ENCODE measurements at regions not wholly inside any gene's neighbourhood (a gene's known extent, or its start where the extent isn't known, plus 50 kb on each side); places are given as distances from the start of the nearest gene placed in this dataset.

DNA sequence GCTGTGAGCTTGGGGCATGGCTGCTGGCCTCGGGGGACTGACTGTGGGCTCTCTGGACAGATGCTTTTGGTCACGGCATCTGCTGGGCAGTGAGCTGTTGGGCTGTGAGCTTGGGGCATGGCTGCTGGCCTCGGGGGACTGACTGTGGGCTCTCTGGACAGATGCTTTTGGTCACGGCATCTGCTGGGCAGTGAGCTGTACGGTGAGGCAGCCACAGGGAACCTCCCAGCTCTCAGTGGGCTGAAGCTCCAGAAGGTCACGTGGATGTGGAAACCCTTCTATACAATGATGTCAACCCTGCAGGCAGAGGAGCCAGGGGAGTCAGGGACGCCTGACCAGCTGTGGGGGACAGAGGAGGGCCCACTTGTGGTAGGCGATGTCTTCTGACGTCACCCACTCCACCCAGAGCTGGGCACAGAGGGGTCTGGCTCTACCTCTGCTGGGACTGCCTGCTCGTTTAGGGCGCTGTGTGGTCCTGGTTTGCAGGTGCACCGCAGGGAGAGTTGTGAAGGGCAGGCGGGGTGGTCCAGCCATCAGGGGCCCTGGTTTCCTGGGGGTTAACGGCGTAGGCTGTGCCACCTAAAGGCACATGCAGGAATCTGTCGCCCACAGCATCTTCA lies 1331.3 kb downstream of the BRD1 start:
- Histone ChIP-seq H3K9me3 (ENCODE audit: low read depth) (no peaks in the 10 kb centered on the region), H2AFZ (no peak overlapping the region), H3K27ac (no peak overlapping the region), H3K4me2 (ENCODE audit: unreplicated experiment) (no peak overlapping the region), H3K9ac (no peak overlapping the region), H3K4me1 (ENCODE audit: insufficient read depth) (no peaks in the 10 kb centered on the region), H3K27me3 (replicated peaks; ENCODE audit: insufficient read depth) (0 out of 2 replicates have a peak, but pooled peaks cover 4% of the 10 kb centered on the region), H3K9me2 (ENCODE audit: insufficient read depth) (no peaks in the 10 kb centered on the region), H3K79me2 (ENCODE audit: insufficient read depth) (no peaks in the 10 kb centered on the region), H4K20me1 (ENCODE audit: insufficient read depth) (no peaks in the 10 kb centered on the region), H3K4me3 (no peak overlapping the region), H3K36me3 (ENCODE audit: low read depth) (no peaks in the 10 kb centered on the region), H3F3A (ENCODE audit: insufficient read depth) (no peaks in the 10 kb centered on the region)
- peak; percentile 41 for DNase-seq
- in situ Hi-C loops (cut with MboI), result loop anchor here (25.0 kb wide), 1 partner anchor 1659 kb away; no protein-coding TSS in a partner anchor
- TF ChIP-seq EZH2phosphoT487 (IDR thresholded peaks at IDR 0.05; ENCODE audit: insufficient read depth, low read depth) (no peak), EZH2 (IDR thresholded peaks at IDR 0.05; ENCODE audit: insufficient read depth, poor library complexity, severe bottlenecking) (no peak)
- 50 to 54% methylated on average over 16 of the region's 16 CpGs for WGBS, 2 experiments (ENCODE audit: low coverage in 1 of 2, low lambda C conversion rate in 2 of 2, missing lambda C conversion rate in 2 of 2)

DNA sequence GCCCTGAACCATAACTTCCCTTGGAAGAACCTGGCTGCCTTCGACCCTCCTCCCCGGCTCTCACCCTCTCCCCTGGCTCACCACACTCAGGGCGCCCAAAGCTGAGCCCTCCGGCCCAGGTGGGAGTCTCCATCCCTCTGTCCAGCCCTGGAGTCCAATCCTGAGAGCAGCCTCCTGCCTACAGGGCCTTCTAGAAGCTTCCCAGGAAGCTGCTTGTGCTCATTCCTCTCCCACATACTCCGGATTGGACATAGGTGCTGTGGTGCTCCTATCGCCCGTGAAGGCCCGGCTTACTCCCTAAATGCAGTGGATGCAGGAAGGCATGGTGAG lies 1332.0 kb downstream of the BRD1 start:
- Histone ChIP-seq H3K9me3 (ENCODE audit: low read depth) (no peaks in the 10 kb centered on the region), H3K36me3 (ENCODE audit: low read depth) (no peaks in the 10 kb centered on the region), H3K4me2 (ENCODE audit: unreplicated experiment) (no peak overlapping the region), H3K4me3 (no peak overlapping the region), H3K9ac (no peak overlapping the region), H3K27ac (no peak overlapping the region), H3F3A (ENCODE audit: insufficient read depth) (no peaks in the 10 kb centered on the region), H3K4me1 (ENCODE audit: insufficient read depth) (no peaks in the 10 kb centered on the region), H4K20me1 (ENCODE audit: insufficient read depth) (no peaks in the 10 kb centered on the region), H3K27me3 (replicated peaks; ENCODE audit: insufficient read depth) (peaks cover 10% of the 10 kb centered on the region; the same call in 1 of the 2 replicates), H3K79me2 (ENCODE audit: insufficient read depth) (no peaks in the 10 kb centered on the region), H2AFZ (no peak overlapping the region), H3K9me2 (ENCODE audit: insufficient read depth) (no peaks in the 10 kb centered on the region)
- DNase-seq, result no peak
- TF ChIP-seq EZH2 (IDR thresholded peaks at IDR 0.05; ENCODE audit: insufficient read depth, poor library complexity, severe bottlenecking) (no peak), EZH2phosphoT487 (IDR thresholded peaks at IDR 0.05; ENCODE audit: insufficient read depth, low read depth) (no peak)
- in situ Hi-C loops (cut with MboI), result loop anchor here (25.0 kb wide), 1 partner anchor 1658 kb away; no protein-coding TSS in a partner anchor
- 85 to 99% methylated on average over 6 to 8 of the region's 8 CpGs for whole genome bisulfite sequencing, 2 experiments (ENCODE audit: low coverage in 1 of 2, low lambda C conversion rate in 2 of 2, missing lambda C conversion rate in 2 of 2)

DNA sequence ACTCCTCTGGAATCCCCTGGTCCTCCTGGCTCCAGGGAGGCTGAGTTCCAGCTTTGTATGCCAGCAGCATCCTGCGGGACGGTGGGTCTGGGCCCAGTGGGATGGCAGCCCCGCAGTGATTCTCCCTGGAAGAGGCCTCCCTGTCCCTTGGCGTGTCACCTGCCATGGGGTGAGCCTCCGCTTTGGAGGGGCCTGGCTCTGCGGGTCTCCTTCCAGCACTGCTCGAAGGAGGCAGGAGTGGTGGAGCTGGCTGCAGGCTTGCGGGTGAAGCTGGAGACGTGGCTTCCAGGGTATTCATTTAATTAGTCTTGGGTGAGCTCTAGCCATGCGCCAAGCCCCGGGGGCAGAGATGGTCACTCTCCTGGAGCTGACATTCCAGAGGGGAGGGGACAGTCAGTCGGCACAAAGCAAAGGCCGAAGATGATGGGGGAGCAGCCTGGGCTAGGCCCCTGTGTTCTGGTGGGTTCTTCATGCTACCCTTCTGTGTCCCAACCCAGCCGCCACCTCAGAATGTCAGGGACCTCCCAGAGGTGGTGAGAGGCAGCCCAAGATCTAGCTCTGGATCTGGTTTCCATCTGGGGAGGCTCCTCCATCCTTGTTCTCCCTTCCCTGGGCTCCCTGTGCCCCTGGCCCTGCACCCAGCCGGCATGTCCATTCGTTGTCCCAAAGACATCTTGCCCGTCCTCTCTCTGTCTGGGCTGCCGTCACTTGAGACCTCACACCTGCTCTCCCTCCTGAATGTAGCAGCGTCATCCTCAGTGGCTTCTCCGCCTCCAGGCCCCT lies 1332.5 kb downstream of the BRD1 start:
- 60 to 70% methylated on average over 20 of the region's 20 CpGs for whole genome bisulfite sequencing, 2 experiments (ENCODE audit: low coverage in 1 of 2, low lambda C conversion rate in 2 of 2, missing lambda C conversion rate in 2 of 2)
- DNase-seq, result no peak

DNA sequence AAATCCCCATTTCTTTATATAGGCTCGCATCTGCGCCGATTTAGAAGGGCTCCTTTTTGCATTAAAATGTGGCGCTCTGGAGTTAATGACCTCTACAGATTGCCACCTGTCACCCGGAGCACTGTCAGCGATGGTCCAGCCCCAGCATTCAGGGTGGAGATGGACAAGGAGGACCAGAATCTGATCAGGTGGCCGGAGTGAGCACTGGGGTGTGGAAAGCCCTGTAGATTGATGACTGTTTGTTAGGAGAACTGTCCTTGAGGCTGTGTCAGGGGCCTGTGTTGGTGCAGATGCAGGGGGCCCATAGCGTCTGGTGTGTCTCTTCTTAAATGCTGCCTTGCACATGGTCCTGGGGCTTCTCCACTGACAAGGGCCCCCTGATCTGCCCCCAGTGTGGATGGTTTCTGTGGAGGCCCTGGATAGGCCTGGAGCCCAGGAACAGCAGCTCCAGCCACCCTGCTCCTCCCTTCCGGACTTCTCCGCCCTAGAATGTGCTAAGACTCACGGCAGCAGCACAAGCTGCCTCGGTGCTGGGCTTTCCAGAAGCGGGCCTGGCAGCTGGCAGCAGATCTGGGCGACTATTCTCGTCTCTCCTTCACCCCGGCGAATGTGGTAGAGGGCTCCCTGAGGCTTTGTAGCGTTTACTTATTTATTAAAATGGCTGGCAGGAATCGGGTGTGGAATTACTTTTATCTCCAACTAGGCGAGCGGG lies 1333.3 kb downstream of the BRD1 start:
- peaks cover 16% of the 10 kb centered on the region; the same call in 1 of the 2 replicates for H3K27me3 ChIP-seq (replicated peaks; ENCODE audit: insufficient read depth)
- no peaks in the 10 kb centered on the region for H3K4me1 ChIP-seq (ENCODE audit: insufficient read depth)
- no peak overlapping the region for H3K4me2 ChIP-seq (ENCODE audit: unreplicated experiment)
- H3K9me2 ChIP-seq (ENCODE audit: insufficient read depth), result no peaks in the 10 kb centered on the region
- H3K9me3 ChIP-seq (ENCODE audit: low read depth), result no peaks in the 10 kb centered on the region
- no peak overlapping the region for H3K27ac ChIP-seq
- in situ Hi-C loops (cut with MboI), result loop anchor here (25.0 kb wide), 1 partner anchor 1657 kb away; no protein-coding TSS in a partner anchor
- H2AFZ ChIP-seq, result no peak overlapping the region
- no peaks in the 10 kb centered on the region for H3K79me2 ChIP-seq (ENCODE audit: insufficient read depth)
- no peak overlapping the region for H3K4me3 ChIP-seq
- no peaks in the 10 kb centered on the region for H4K20me1 ChIP-seq (ENCODE audit: insufficient read depth)
- peak; percentile 9 for DNase-seq
- 45 to 48% methylated on average over 20 to 21 of the region's 21 CpGs for WGBS, 2 experiments (ENCODE audit: low coverage in 1 of 2, low lambda C conversion rate in 2 of 2, missing lambda C conversion rate in 2 of 2)
- H3K36me3 ChIP-seq (ENCODE audit: low read depth), result no peaks in the 10 kb centered on the region
- TF ChIP-seq EZH2phosphoT487 (IDR thresholded peaks at IDR 0.05; ENCODE audit: insufficient read depth, low read depth) (no peak), EZH2 (IDR thresholded peaks at IDR 0.05; ENCODE audit: insufficient read depth, poor library complexity, severe bottlenecking) (no peak)
- H3F3A ChIP-seq (ENCODE audit: insufficient read depth), result no peaks in the 10 kb centered on the region
- H3K9ac ChIP-seq, result no peak overlapping the region

More for the DNA sequence above, 1332.5 kb downstream of the BRD1 start:
- H3K27me3 ChIP-seq (replicated peaks; ENCODE audit: insufficient read depth), result peaks cover 14% of the 10 kb centered on the region; the same call in 1 of the 2 replicates
- H3F3A ChIP-seq (ENCODE audit: insufficient read depth), result no peaks in the 10 kb centered on the region
- H3K36me3 ChIP-seq (ENCODE audit: low read depth), result no peaks in the 10 kb centered on the region
- no peaks in the 10 kb centered on the region for H3K4me1 ChIP-seq (ENCODE audit: insufficient read depth)
- H3K9me2 ChIP-seq (ENCODE audit: insufficient read depth), result no peaks in the 10 kb centered on the region
- in situ Hi-C loops (cut with MboI), result loop anchor here (25.0 kb wide), 1 partner anchor 1658 kb away; no protein-coding TSS in a partner anchor
- H3K27ac ChIP-seq, result no peak overlapping the region
- no peaks in the 10 kb centered on the region for H4K20me1 ChIP-seq (ENCODE audit: insufficient read depth)
- no peak overlapping the region for H3K9ac ChIP-seq
- H3K9me3 ChIP-seq (ENCODE audit: low read depth), result no peaks in the 10 kb centered on the region
- no peak overlapping the region for H3K4me3 ChIP-seq
- no peak for TF ChIP-seq EZH2 (IDR thresholded peaks at IDR 0.05; ENCODE audit: insufficient read depth, poor library complexity, severe bottlenecking)
- TF ChIP-seq EZH2phosphoT487 (IDR thresholded peaks at IDR 0.05; ENCODE audit: insufficient read depth, low read depth), result no peak
- H3K4me2 ChIP-seq (ENCODE audit: unreplicated experiment), result no peak overlapping the region
- H3K79me2 ChIP-seq (ENCODE audit: insufficient read depth), result no peaks in the 10 kb centered on the region
- H2AFZ ChIP-seq, result no peak overlapping the region
